Gastroesophageal sphincter (tissue), 3 donors: ENCODE measurements at regions not wholly inside any gene's neighbourhood (a gene's known extent, or its start where the extent isn't known, plus 50 kb on each side); places are given as distances from the start of the nearest gene placed in this dataset.

Experiments
- CTCF ChIP-seq, 4 experiments: fragments of 200-600 bp in 2 of 4; fragments of 450-650 bp in 2 of 4; sonication (generic) in 1 of 4; IDR thresholded peaks; one replicate each; pipeline ENCODE4 v1.5.1; 2017 to 2019; ENCODE audit warnings: antibody characterized with exemption in 4 of 4, mild to moderate bottlenecking in 2 of 4, moderate library complexity in 2 of 4
- POLR2A ChIP-seq, 2 donors: fragments of 450-650 bp; IDR thresholded peaks; one replicate each; pipeline ENCODE4 v1.6.1; 2017; ENCODE audit warnings: antibody characterized with exemption in 2 of 2, mild to moderate bottlenecking in 2 of 2, moderate library complexity in 1 of 2

- TF ChIP-seq CTCF (IDR thresholded peaks at IDR 0.05) (no peak), POLR2A (IDR thresholded peaks at IDR 0.05) (no peak)
Measured at GRCh38 chr10:62718585-62718984, 85.9 kb upstream of the ADO start.
